Stimulated activated CD4-positive, alpha-beta T cell treated with anti-CD3 and anti-CD28 coated beads, Interleukin-4, amount 100 ng/mL, for 24 hours (primary cell): ENCODE measurements at regions not wholly inside any gene's neighbourhood (a gene's known extent, or its start where the extent isn't known, plus 50 kb on each side); places are given as distances from the start of the nearest gene placed in this dataset.

ENCODE experiments used
- DNase-seq: peaks from one replicate; pipeline ENCODE4 v3.0.0-alpha.2; 2020

GRCh38 chr9:96086936-96087571 is 211.6 kb downstream of the ERCC6L2 start:
- DNase-seq: no peak

DNA sequence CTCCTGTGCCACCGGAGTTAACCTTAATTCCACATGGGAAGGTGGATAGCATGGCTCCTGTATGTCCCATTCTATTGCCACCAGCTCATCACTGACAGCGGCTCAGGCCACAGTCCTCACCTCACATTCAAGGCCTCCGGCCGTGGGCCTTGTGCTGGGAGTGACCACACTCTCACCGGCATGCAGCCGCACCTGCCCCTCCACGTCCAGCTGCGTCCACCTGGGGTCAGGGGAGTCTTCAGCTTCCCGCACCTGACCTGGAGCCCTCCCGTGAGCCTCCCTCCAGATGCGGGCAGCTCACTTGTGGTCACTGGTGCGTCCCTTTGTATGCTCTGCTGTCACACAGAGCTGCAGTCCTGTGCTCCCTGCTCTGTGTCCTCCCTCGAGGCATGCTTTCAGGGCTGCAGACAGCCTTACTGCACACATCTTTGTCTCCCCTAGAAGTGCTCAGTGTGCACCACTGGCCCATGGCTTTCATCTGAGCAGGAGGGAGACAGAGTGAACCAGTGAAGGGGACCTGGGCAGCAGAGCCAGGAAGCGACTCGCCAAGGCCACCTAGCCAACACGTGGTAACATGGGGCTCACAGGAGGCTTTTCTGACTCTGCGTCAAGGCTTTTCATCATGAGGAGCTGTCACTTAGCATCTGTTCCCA is 210.1 kb downstream of the ERCC6L2 start:
- no peak for DNase-seq

- no peak for DNase-seq
Observed at GRCh38 chr9:96084331-96084734, 208.8 kb downstream of the ERCC6L2 start.

GRCh38 chr9:96082516-96083232 is 207.2 kb downstream of the ERCC6L2 start:
- no peak for DNase-seq

DNA sequence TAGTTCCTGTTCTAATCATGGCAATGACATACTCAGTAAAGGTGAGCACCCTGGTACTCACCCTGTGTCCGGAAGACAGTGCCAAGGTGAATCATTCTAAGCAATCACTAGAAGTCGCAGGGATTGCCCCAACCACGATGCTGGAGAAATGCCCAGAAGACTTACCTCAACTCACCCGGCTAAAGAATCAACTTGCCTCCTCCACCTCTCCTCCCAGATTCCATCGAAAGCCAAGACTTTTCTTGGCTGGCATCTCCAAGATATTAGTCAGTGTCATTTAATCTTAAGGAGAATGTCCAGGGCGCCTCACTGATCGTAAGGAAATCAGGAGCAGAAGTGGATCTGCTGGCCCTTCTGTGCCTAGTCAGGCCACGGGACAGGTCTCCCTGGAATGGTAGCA is 204.9 kb downstream of the ERCC6L2 start:
- DNase-seq: no peak

DNA sequence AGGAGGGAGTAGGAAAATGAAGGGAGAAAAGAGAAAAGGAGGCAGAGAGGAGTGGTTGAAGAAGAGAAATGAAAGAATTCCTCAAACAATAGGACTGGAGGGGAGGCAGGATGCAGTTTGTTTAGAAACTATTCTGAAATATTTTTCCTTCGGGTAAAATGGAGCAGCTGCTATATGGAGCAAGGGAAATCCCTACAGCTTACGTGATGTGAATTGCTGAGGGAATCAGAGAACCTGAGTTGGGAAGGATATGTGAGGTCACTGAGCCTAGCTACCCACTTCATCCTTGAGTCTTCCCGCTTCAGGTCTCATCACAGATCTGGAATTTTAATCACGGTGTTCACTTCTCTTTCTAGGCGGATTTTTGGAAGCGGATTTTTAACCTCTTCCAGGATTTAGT is 204.3 kb downstream of the ERCC6L2 start:
- no peak for DNase-seq

GRCh38 chr9:96078897-96079490 is 203.5 kb downstream of the ERCC6L2 start:
- DNase-seq: no peak

DNA sequence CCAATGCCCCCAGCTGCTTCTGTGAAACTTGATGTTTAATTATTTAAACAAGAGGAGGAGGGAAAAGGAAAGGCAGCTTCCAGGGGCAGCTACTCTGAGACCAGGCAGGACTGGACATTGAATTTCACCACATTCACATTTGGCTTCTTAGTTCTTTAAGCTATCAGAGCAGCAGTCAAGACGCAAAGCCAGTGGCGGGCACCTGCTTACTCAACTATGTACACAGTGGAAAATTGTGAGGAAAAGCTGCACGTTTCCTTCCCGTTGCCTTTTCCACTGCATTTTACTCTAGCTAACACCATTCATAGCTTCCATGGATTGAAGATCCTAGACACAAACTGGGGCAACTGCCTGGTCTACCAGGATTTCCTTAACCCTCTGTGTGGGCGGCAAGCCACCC is 200.3 kb downstream of the ERCC6L2 start:
- no peak for DNase-seq

GRCh38 chr9:96075111-96075510 is 199.6 kb downstream of the ERCC6L2 start:
- no peak for DNase-seq

DNA sequence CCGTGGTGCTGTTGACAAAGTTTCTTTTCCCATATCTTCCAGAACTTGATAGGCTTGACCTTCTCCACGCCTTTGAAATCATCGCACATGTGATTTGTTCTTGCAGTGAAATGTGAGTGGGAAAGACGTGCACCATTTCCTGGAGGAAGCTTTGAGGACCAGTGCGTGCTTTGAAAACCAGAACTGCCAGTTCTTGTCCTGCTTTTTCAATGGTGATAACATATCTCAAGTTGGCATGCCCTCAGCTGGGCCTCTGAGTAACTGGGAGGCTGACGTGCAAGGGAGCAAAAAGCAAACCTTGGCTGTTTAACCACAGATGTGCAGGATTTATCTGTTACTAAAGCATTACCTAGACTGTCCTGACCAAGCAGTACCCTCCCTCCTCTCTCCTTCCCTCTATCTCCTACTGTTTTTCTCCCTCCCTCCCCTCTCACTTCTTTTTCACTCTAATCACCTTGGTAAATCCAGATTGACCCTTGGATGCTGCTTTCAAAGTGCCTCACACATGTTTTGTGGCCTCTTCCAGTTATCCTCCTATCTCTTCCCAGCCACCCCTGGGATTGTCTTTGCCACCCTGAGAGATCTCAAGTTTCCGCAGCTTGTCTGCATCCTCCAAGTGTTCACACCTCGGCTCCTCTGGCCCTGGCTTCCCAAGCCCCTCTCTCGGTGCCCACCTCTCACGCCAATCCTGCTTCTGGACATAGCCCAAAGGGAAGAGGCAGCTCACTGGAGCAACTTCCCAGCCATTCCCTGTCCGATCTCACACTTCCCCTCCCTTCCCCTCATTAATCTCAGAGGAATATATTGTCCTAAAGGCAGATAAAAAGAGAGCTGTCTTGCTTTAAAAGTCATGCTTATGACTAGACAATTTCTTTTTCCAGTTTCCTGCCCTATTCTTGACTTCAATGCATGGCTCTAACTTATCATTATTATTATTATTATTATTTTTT is 198.3 kb downstream of the ERCC6L2 start:
- DNase-seq: no peak

- DNase-seq: no peak
Observed at GRCh38 chr9:96072930-96073329, 197.4 kb downstream of the ERCC6L2 start.

DNA sequence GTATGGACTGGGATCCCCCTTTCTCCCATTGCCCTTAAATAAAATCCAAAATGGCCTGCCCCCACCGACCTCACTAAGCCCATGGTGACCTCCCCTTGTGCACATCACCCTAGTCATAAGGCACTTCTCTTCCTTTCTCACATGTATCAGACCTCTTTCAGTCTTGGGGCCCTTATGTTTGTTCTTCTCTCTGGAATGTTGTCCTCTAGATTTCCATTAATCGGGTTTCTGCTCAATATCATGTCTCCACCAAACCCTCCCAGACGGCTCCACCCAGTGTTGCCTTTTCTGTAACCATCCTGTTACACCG is 196.3 kb downstream of the ERCC6L2 start:
- no peak for DNase-seq

DNA sequence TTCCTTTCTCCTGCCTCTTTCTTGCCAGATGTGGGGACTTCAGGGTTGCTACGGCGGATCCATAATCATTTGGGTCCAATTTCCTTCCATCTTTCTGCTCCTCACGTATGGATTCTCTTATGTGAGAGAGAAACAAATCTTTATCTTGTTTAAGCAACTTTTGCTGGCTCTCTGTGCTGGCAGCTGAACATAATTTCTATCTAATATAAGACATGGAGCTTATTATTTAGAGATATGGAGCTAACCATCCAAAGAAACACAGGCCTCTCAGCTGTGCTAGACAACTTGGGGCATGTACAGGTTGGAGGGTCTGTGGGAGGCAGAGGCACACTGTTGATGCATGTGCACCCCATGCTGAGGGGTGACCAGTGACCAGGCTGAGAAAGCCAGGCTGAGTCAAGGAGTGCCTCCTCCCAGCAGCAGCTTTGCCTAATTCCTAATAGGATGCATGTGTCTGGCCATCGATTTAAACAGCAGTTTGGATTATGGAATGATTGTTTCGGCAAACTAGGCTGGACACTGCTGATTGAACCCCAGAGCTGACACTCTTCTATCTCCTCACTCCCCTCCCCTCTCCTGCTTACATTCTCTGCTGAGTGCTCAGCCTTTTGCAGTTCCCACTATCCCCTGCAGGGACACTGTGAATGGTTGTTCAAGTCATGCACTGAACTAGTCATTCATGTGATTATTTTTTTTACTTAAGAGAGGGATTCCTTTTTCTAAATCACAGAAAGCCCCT is 195.8 kb downstream of the ERCC6L2 start:
- peak; percentile 23 for DNase-seq

DNA sequence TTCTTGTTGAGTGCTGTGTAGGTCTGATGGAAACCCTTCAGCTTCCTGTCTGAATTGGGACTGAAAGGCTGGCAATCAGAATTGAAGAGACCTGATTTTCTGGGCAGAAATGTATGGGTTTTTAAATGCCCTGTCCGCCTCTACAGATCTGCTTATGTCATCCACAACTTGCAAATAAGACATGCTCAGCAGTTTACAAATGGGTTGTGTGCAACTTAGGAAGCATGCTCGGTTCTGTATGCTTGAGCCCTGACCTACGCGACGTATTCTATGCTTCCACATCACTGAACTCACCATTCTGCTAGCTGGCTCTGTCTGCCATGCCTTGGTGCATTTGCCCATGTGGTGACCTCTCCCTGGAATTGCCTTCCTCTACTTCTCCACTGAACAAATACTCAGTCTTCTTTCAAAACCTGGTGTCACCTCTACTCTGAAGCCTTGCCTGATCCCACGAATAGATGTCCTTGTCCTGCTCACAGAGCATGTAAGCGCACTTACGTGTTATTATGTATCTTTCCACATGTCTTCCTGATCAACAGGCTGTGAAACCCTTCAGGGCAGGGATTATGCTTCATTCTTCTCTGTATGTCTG is 194.2 kb downstream of the ERCC6L2 start:
- DNase-seq: no peak

- DNase-seq: no peak
Observed at GRCh38 chr9:96068511-96068910, 193.0 kb downstream of the ERCC6L2 start.

- DNase-seq: no peak
Observed at GRCh38 chr9:96067600-96067999, 192.1 kb downstream of the ERCC6L2 start.

- DNase-seq: no peak
Observed at GRCh38 chr9:96067004-96067403, 191.5 kb downstream of the ERCC6L2 start.

GRCh38 chr9:96065482-96066251 is 190.2 kb downstream of the ERCC6L2 start:
- DNase-seq: no peak

- DNase-seq: no peak
Observed at GRCh38 chr9:96064826-96065481, 189.5 kb downstream of the ERCC6L2 start.

GRCh38 chr9:96062854-96063253 is 187.4 kb downstream of the ERCC6L2 start:
- DNase-seq: no peak
